SIG-M5 treated with dmso at 0.1 percent for 504 hours (cell line): ENCODE measurements at regions not wholly inside any gene's neighbourhood (a gene's known extent, or its start where the extent isn't known, plus 50 kb on each side); places are given as distances from the start of the nearest gene placed in this dataset.

Source experiments
- DNase-seq: peaks from one replicate; lab custom pipeline; 2025; ENCODE audit not compliant: unreplicated experiment; lab: John Stamatoyannopoulos, UW

GRCh38 chr6:131382631-131383030, 190.4 kb upstream of the ARG1 start:
- no peak for DNase-seq

GRCh38 chr6:131383421-131384411, 189.3 kb upstream of the ARG1 start:
- DNase-seq: no peak

GRCh38 chr6:131387562-131388447, 185.2 kb upstream of the ARG1 start:
- DNase-seq: no peak

- DNase-seq: no peak
Measured at GRCh38 chr6:131390322-131390721, 182.7 kb upstream of the ARG1 start.

- DNase-seq: no peak
Measured at GRCh38 chr6:131391116-131391515, 181.9 kb upstream of the ARG1 start.

- no peak for DNase-seq
Measured at GRCh38 chr6:131393433-131393832, 179.6 kb upstream of the ARG1 start.

- no peak for DNase-seq
Measured at GRCh38 chr6:131394768-131395432, 178.1 kb upstream of the ARG1 start.

GRCh38 chr6:131398176-131398575, 174.8 kb upstream of the ARG1 start:
- no peak for DNase-seq

- peak; percentile 19 for DNase-seq
Measured at GRCh38 chr6:131399433-131399832, 173.6 kb upstream of the ARG1 start.

GRCh38 chr6:131400054-131400778, 172.8 kb upstream of the ARG1 start:
- DNase-seq: no peak

- DNase-seq: no peak
Measured at GRCh38 chr6:131400779-131401496, 172.1 kb upstream of the ARG1 start.

GRCh38 chr6:131408811-131409210, 164.2 kb upstream of the ARG1 start:
- no peak for DNase-seq

GRCh38 chr6:131410785-131411184, 162.2 kb upstream of the ARG1 start:
- no peak for DNase-seq

GRCh38 chr6:131412960-131413830, 159.8 kb upstream of the ARG1 start:
- no peak for DNase-seq

- no peak for DNase-seq
Measured at GRCh38 chr6:131413831-131414191, 159.2 kb upstream of the ARG1 start.

GRCh38 chr6:131414956-131415355, 158.1 kb upstream of the ARG1 start:
- DNase-seq: no peak

- DNase-seq: no peak
Measured at GRCh38 chr6:131418441-131418840, 154.6 kb upstream of the ARG1 start.

- DNase-seq: no peak
Measured at GRCh38 chr6:131419702-131420101, 153.3 kb upstream of the ARG1 start.

- no peak for DNase-seq
Measured at GRCh38 chr6:131424016-131424415, 149.0 kb upstream of the ARG1 start.
